ENCODE measurements at regions not wholly inside any gene's neighbourhood (a gene's known extent, or its start where the extent isn't known, plus 50 kb on each side); places are given as distances from the start of the nearest gene placed in this dataset.
"Not testable (repeated sequence)": the region's sequence is repeated elsewhere in the genome, so short reads cannot be mapped to it uniquely, and the experiment has no call there.

GRCh38 chr1:166307261-166308188 lies 140.7 kb upstream of the FAM78B start:
- ATAC-seq: no peak

GRCh38 chr1:166316306-166316705 lies 149.5 kb upstream of the FAM78B start:
- ATAC-seq: not testable (repeated sequence)

GRCh38 chr1:166322470-166322869 lies 155.7 kb upstream of the FAM78B start:
- ATAC-seq: no peak

GRCh38 chr1:166327886-166328285 lies 161.1 kb upstream of the FAM78B start:
- ATAC-seq: no peak

- no peak for ATAC-seq
Measured at GRCh38 chr1:166328956-166329355, 162.2 kb upstream of the FAM78B start.

DNA sequence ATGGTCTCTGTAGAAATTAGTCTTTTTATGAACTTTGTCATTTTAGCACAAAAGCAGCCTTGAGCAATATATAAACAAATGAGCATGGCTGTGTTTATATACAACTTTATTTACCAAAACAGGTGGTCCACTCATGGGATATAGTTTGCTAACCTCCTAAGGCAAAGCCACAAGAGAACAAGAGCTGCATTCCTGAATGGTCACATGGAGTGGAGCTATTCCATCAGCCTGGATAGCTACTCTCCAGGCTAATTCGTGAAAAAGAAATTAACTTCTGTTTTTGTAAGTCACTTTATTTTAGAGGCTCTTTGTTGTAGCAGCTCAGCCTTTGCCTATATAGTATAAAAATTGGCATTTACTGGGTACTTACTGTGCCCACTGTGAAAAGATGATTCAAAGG lies 163.3 kb upstream of the FAM78B start:
- no peak for ATAC-seq

DNA sequence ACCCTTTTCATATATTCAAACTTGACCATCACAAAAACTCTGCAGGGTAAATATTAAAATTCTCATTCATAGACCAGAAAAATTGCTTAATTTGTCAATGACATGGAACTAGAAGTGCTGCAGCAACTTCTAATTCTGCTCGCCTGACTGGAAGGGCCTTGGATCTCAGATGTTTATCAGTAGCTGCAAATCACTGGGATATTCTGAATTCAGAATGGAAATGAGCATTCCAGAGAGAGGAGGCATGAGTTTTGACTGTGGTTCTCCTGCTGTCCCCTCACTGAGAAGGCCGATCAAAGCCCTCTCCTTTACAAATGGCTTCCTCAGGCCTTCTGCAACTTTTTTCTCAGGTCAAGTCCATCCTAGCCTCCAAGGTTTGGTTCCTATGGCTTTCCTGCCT lies 171.3 kb upstream of the FAM78B start:
- ATAC-seq: no peak

- ATAC-seq: no peak
Measured at GRCh38 chr1:166340709-166341108, 173.9 kb upstream of the FAM78B start.

DNA sequence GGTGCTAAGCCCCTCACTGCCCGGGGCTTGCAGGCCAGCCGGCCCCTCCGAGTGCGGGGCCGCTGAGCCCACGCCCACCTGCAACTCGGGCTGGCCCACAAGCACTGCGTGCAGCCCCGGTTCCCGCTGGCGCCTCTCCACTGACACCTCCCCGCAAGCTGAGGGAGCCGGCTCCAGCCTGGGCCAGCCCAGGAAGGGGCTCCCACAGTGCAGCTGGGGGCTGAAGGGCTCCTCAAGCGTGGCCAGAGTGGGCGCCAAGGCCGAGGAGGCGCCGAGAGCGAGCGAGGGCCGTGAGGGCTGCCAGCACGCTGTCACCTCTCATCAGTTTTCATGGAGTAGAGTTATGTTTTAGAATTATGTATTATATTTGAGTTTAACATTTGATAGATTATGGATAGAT lies 176.5 kb upstream of the FAM78B start:
- no peak for ATAC-seq

GRCh38 chr1:166350490-166350889 lies 183.7 kb upstream of the FAM78B start:
- ATAC-seq: no peak

- no peak for ATAC-seq
Measured at GRCh38 chr1:166351676-166352075, 184.9 kb upstream of the FAM78B start.

- no peak for ATAC-seq
Measured at GRCh38 chr1:166353213-166353612, 186.4 kb upstream of the FAM78B start.

DNA sequence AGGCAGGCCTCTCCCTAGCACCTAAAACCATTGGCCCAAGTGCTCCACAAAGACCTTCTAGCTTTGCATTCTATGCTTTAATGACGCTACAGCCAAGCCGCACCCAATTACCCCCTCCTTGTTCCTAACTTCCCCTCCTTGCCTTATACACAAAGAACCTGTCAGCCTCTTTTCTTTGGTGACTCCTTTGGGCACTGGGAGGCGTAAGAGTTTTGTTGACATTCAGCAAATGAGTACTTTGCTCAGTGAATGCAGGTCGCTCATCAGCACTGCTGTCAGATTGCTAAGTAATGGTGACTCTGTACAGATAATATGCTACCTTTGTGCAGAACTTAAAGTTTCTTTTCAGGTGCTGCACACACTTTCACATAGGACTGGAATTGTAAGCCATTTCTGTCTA lies 187.6 kb upstream of the FAM78B start:
- no peak for ATAC-seq

- ATAC-seq: no peak
Measured at GRCh38 chr1:166365081-166365480, 198.3 kb upstream of the FAM78B start.

GRCh38 chr1:166368030-166368429 lies 201.2 kb upstream of the FAM78B start:
- no peak for ATAC-seq

DNA sequence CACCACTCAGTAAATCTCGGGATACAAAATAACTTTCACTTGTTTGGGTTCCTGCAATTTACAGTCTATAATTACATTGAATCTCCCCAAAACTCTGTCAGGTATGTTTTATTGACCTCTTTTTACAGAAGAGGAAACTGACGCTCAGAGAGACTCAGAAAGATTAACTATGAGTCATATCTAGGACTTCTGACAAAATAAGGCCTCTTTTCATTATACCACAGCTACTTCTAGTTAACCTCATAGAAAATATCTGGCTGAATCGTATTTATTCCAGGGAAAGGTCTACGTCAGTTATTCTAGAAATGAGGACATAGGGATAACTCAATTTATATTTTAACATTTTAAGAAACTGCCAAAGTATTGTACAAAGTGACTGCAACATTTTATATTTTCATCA lies 211.1 kb upstream of the FAM78B start:
- ATAC-seq: no peak

DNA sequence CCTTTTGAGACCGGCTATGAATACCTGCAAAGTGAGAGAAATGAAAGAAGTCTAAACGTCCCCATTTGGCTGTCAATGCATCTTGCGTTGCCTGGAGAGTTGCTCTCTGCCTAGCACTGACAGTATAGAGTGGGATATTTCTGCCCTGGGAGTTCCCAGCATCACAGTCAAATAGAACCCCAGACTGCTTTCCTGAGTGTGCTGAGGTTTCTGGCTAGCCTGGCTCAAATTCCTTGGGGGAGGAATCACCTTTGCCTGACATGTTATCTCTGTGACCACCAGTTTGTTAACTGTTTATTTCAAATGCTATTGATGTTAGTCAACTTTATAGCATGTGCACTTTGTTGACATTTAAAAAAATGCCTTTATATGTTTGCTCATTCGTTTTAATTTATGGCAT lies 212.0 kb upstream of the FAM78B start:
- no peak for ATAC-seq

DNA sequence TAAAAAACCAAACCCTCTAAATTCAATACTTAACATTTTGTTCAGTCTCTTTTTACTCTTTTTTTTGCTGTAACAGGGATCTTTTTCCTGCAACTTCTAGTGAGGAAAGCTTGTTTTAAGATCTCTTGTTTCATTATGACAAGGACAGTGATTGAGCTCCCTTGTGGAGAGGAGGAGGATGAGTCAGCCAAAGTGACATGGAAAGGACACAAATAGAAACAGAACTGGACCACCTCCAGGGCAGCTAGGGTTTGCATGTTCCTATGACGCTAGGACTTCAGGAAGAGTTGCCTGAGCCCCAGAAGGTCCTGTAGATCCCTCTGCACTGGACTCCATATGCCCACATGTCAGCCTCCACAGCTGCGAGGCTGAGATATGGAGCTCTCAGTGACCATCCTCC lies 212.6 kb upstream of the FAM78B start:
- no peak for ATAC-seq

DNA sequence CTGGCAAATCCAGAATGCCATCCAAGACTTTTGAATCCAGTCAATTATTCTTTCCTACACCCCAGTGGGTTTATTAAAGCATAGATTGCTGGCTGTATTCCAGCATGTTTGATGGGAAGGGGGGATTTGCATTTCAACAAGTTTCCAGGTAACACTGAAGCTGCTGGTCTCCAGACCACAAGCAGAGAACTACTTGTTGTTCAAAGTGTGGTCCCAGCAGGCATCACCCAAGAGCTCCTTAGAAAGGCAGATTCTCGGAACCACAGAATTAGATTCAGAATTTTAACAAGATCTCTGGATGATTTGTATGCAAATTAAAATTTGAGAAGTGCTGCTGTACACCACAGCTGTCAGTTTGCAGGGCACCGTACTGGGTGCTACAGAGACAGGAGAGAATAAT lies 216.3 kb upstream of the FAM78B start:
- ATAC-seq: no peak

- no peak for ATAC-seq
Measured at GRCh38 chr1:166383635-166384346, 217.0 kb upstream of the FAM78B start.

DNA sequence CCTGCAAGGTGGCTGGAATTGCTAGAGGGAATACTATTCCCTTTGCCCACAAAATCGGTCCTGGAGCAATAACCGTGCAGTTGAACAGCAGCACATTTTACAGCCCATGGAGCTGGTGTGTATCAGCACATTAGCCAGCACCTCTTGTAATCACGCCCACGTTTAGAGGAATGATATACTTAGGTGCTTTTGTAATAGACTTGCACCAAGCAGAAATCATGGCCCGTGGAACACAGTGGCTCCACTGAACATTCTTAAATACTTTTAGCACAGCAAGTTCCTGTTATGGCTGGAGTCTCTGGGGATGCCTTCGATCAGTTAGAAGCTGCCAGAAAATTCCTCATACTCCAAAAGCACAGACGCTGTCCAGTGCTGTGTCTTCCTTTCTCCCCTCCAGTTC lies 218.1 kb upstream of the FAM78B start:
- no peak for ATAC-seq

GRCh38 chr1:166390366-166391033 lies 223.7 kb upstream of the FAM78B start:
- ATAC-seq: no peak

GRCh38 chr1:166391279-166392066 lies 224.7 kb upstream of the FAM78B start:
- no peak for ATAC-seq
